GM19397 (cell line): ENCODE measurements at regions not wholly inside any gene's neighbourhood (a gene's known extent, or its start where the extent isn't known, plus 50 kb on each side); places are given as distances from the start of the nearest gene placed in this dataset.
"Not testable (repeated sequence)": the region's sequence is repeated elsewhere in the genome, so short reads cannot be mapped to it uniquely, and the experiment has no call there.

Experiments
- ATAC-seq: cut with Tn5 transposase; IDR thresholded peaks from one replicate; pipeline ENCODE4 v1.9.1; 2021; ENCODE audit warnings: mild to moderate bottlenecking, moderate library complexity; ENCODE audit not compliant: unreplicated experiment

GRCh38 chr2:122523143-122523542 lies 767.7 kb downstream of the TSN start:
- ATAC-seq = no peak

DNA sequence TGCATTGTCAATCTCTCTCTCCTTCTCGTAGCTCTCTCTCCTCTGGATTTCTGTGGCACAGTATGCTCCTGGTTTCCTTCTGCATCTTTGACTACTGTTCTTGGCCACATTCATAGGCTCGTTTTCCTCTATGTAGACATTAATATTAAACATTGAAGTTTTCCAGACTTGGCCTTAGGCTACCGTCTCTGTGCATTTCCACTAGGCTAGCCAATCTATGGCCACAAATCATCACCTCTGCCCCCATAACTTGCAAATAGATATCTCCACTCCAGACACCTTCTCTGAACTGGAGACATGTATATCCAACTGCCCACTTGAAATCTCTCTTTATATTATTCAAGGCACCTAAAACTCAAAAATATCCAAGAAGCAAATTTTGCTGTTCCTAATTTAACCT lies 768.5 kb downstream of the TSN start:
- no peak for ATAC-seq

- ATAC-seq = no peak
Measured at GRCh38 chr2:122525336-122525735, 769.9 kb downstream of the TSN start.

- no peak for ATAC-seq
Measured at GRCh38 chr2:122528061-122528460, 772.6 kb downstream of the TSN start.

- no peak for ATAC-seq
Measured at GRCh38 chr2:122528958-122529705, 773.7 kb downstream of the TSN start.

DNA sequence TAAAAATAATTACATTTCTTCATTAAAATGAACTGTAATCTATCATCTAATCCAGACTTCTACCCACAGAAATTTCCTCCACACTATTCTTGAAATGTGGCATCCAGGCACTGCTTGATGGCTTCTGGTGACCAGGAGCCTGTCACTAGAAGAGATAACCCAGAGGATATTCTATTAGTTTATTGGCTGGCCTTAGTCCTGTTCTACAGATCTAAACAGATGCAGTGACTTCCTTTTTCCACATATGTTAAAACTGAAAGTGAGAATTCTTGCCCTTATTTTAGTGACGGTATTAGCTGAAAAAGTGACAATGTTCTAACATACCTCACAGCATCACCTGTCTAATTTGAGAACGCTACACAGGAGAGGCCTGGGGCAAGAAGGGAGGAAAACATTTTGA lies 775.4 kb downstream of the TSN start:
- ATAC-seq = no peak

GRCh38 chr2:122531290-122532071 lies 776.0 kb downstream of the TSN start:
- no peak for ATAC-seq

- ATAC-seq = no peak
Measured at GRCh38 chr2:122532072-122532344, 776.6 kb downstream of the TSN start.

DNA sequence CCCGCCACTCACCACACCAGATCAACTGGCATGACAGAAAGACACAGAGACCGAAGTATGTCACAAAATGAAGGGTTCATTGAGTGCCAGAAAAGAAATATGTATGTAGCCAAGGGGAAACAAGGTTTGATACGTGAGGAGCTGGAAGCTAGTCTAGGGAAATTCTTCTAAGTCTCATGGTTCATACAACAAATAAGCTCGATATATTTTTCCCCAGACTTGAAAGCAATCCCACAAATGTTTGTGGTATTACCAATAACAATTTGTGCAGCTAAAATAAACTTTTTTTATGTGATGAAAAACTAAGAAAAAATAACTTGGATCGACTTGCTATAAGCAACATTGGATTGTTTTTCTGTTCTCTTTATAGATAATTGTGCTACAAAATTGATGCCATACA lies 777.0 kb downstream of the TSN start:
- ATAC-seq = no peak

- ATAC-seq = no peak
Measured at GRCh38 chr2:122535960-122536505, 780.6 kb downstream of the TSN start.

DNA sequence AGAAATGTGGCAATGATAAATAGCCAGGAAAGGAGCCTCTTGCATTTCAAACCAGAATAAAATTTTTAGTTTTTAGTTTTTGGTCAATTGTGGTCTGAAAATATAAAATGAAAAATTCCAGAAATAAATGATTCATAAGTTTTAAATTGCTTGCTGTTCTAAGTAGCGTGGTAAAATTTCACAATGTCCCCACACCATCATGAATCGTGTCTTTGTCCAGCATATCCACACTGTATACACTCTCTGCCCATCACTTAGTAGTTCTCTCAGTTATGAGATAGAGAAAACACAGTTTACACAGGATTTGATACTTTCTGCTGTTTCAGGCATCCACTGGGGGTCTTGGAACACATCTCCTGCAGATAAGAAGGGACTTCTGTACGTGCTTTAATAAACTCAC lies 783.9 kb downstream of the TSN start:
- ATAC-seq = no peak

GRCh38 chr2:122539920-122540319 lies 784.5 kb downstream of the TSN start:
- no peak for ATAC-seq

- no peak for ATAC-seq
Measured at GRCh38 chr2:122542236-122542635, 786.8 kb downstream of the TSN start.

DNA sequence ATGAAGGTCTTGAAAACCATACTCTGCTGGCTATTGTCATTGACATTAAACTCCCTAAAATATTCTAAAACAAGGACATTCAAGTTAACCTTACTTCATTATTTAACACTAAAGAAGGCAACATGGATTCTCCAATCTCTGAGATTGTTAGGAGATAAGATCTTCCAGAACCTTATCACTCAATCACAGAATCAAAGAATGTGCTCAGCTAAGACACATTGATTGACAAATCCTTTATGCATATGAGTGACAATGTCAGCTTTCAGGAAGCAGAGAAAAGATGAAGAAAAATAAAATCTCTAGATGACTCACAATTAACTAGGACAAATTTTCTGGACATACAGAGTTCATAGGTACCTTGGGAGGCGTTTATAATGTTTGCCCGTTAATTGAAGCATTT lies 787.2 kb downstream of the TSN start:
- ATAC-seq = no peak

DNA sequence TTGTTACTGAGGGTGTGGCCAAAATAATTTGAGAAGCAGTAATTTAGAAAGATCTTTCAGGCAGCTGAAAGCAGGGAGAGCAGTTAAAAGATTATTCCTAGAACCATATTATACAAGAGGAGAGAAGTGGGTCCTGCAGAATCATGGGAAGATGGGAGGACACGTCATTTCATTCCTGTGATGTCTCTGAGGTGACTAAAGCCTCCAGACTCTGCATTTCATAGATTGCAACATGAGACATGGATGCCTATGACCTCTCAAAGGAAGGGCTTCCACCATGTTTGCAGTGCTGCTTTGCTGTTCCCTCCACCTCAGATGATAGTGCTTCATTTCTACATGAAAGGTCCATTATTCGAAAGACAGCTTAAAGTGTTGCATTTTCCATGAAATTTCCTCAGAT lies 788.4 kb downstream of the TSN start:
- ATAC-seq = no peak

GRCh38 chr2:122545821-122546220 lies 790.4 kb downstream of the TSN start:
- no peak for ATAC-seq

GRCh38 chr2:122562775-122563174 lies 807.3 kb downstream of the TSN start:
- no peak for ATAC-seq

GRCh38 chr2:122563781-122564180 lies 808.3 kb downstream of the TSN start:
- no peak for ATAC-seq

GRCh38 chr2:122564843-122565242 lies 809.4 kb downstream of the TSN start:
- ATAC-seq = no peak

DNA sequence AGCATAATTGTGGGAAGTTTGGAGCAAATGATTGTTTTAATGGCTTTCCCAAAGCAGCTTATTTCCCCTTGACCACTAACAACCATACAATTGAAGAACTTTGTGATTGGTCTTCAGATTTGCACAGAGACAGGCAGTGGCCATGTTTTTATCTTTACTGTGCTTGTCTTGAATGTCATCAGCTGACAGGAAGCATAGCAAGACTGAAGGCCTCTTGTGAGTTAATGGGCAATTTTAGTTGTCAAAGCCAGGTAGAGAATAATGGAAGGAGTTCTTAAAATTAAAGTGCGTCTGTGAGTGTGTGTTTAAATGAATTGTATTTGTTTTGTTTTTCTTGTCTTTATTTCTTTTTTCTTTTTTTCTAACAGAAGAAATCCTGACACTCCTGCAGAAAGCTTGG lies 809.9 kb downstream of the TSN start:
- no peak for ATAC-seq

- no peak for ATAC-seq
Measured at GRCh38 chr2:122570641-122571040, 815.2 kb downstream of the TSN start.

- not testable (repeated sequence) for ATAC-seq
Measured at GRCh38 chr2:122571471-122571870, 816.0 kb downstream of the TSN start.
